ENCODE measurements at regions not wholly inside any gene's neighbourhood (a gene's known extent, or its start where the extent isn't known, plus 50 kb on each side); places are given as distances from the start of the nearest gene placed in this dataset.

GRCh38 chr15:29558261-29558660, 264.0 kb downstream of the TJP1 start:
- no peak overlapping the region for H3K27ac ChIP-seq (ENCODE audit: low read depth in 1 of 2, low read length in 1 of 2)
- H3K4me3 ChIP-seq = no peak overlapping the region
- H3K9me3 ChIP-seq (ENCODE audit: control insufficient read depth in 4 of 4, insufficient read depth in 3 of 4, low read length in 3 of 4) = peaks cover 0 to 6% (median 1%) of the 10 kb centered on the region in 4 donors
- 94 to 96% methylated on average over 9 of the region's 9 CpGs for WGBS, 2 donors
- DNase-seq = no peak
- H3K9ac ChIP-seq (ENCODE audit: insufficient read depth in 1 of 2, low read length in 2 of 2) = no peak overlapping the region
- peaks cover 0 to 3% (median 0%) of the 10 kb centered on the region in 5 donors for H3K4me1 ChIP-seq (ENCODE audit: control insufficient read depth in 5 of 5, insufficient read depth in 5 of 5, low read length in 5 of 5)
- H3K36me3 ChIP-seq (ENCODE audit: control insufficient read depth in 4 of 4, insufficient read depth in 4 of 4, low read length in 4 of 4) = no peaks in the 10 kb centered on the region
- TF ChIP-seq, protein P1, sequence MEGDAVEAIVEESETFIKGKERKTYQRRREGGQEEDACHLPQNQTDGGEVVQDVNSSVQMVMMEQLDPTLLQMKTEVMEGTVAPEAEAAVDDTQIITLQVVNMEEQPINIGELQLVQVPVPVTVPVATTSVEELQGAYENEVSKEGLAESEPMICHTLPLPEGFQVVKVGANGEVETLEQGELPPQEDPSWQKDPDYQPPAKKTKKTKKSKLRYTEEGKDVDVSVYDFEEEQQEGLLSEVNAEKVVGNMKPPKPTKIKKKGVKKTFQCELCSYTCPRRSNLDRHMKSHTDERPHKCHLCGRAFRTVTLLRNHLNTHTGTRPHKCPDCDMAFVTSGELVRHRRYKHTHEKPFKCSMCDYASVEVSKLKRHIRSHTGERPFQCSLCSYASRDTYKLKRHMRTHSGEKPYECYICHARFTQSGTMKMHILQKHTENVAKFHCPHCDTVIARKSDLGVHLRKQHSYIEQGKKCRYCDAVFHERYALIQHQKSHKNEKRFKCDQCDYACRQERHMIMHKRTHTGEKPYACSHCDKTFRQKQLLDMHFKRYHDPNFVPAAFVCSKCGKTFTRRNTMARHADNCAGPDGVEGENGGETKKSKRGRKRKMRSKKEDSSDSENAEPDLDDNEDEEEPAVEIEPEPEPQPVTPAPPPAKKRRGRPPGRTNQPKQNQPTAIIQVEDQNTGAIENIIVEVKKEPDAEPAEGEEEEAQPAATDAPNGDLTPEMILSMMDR (IDR thresholded peaks at IDR 0.05; ENCODE audit: control extremely low read depth, extremely low read depth) = no peak
- H3K27me3 ChIP-seq (ENCODE audit: control insufficient read depth in 3 of 3, insufficient read depth in 3 of 3, low read length in 2 of 3) = no peaks in the 10 kb centered on the region
- no peak for ATAC-seq (ENCODE audit: insufficient read depth, low FRiP score)

DNA sequence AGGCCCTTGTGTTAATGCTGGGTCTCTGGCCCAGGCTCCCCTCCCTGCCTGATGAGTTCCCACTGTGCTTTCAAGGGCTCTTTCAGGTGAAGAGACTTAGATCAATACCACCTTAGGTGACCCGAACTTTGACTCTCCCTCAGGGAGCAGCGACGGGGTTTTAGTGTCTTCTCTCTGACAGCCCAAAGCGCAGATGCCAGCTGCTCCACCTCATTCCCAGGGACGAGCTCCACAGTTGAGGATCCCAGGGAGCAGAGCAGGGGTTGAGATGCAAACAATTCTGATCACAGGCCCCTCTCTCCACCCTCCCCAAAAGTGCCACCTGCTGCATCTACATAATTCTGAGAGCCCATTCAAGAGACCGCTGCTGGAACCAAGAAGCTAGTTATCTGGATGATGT, 265.1 kb downstream of the TJP1 start:
- TF ChIP-seq, protein P1 (IDR thresholded peaks at IDR 0.05; ENCODE audit: control extremely low read depth, extremely low read depth) = no peak
- no peak overlapping the region for H3K9ac ChIP-seq (ENCODE audit: insufficient read depth in 1 of 2, low read length in 2 of 2)

GRCh38 chr15:29556380-29556779, 265.9 kb downstream of the TJP1 start:
- H3K4me3 ChIP-seq = no peak overlapping the region
- no peak overlapping the region for H3K27ac ChIP-seq (ENCODE audit: low read depth in 1 of 2, low read length in 1 of 2)
- DNase-seq (peak in 2 of 3 donors; percentile 42 to 62), ATAC-seq (ENCODE audit: insufficient read depth, low FRiP score) (no peak)
- H3K27me3 ChIP-seq (ENCODE audit: control insufficient read depth in 3 of 3, insufficient read depth in 3 of 3, low read length in 2 of 3) = no peaks in the 10 kb centered on the region
- peaks cover 0 to 3% (median 0%) of the 10 kb centered on the region in 5 donors for H3K4me1 ChIP-seq (ENCODE audit: control insufficient read depth in 5 of 5, insufficient read depth in 5 of 5, low read length in 5 of 5)
- TF ChIP-seq, protein P1 (IDR thresholded peaks at IDR 0.05; ENCODE audit: control extremely low read depth, extremely low read depth) = no peak
- H3K36me3 ChIP-seq (ENCODE audit: control insufficient read depth in 4 of 4, insufficient read depth in 4 of 4, low read length in 4 of 4) = no peaks in the 10 kb centered on the region
- H3K9me3 ChIP-seq (ENCODE audit: control insufficient read depth in 4 of 4, insufficient read depth in 3 of 4, low read length in 3 of 4) = peaks cover 0 to 6% (median 1%) of the 10 kb centered on the region in 4 donors
- H3K9ac ChIP-seq (ENCODE audit: insufficient read depth in 1 of 2, low read length in 2 of 2) = no peak overlapping the region
- 83 to 86% methylated on average over 4 of the region's 4 CpGs for WGBS, 2 donors

More for the DNA sequence above, 265.1 kb downstream of the TJP1 start:
- H3K27me3 ChIP-seq (ENCODE audit: control insufficient read depth in 3 of 3, insufficient read depth in 3 of 3, low read length in 2 of 3) = no peaks in the 10 kb centered on the region
- no peak for ATAC-seq (ENCODE audit: insufficient read depth, low FRiP score)
- WGBS, 2 donors = 85 to 89% methylated on average over 6 of the region's 6 CpGs
- peaks cover 0 to 6% (median 1%) of the 10 kb centered on the region in 4 donors for H3K9me3 ChIP-seq (ENCODE audit: control insufficient read depth in 4 of 4, insufficient read depth in 3 of 4, low read length in 3 of 4)
- H3K4me1 ChIP-seq (ENCODE audit: control insufficient read depth in 5 of 5, insufficient read depth in 5 of 5, low read length in 5 of 5) = peaks cover 0 to 3% (median 0%) of the 10 kb centered on the region in 5 donors
- no peaks in the 10 kb centered on the region for H3K36me3 ChIP-seq (ENCODE audit: control insufficient read depth in 4 of 4, insufficient read depth in 4 of 4, low read length in 4 of 4)
- DNase-seq = no peak
- H3K27ac ChIP-seq (ENCODE audit: low read depth in 1 of 2, low read length in 1 of 2) = no peak overlapping the region
- no peak overlapping the region for H3K4me3 ChIP-seq

DNA sequence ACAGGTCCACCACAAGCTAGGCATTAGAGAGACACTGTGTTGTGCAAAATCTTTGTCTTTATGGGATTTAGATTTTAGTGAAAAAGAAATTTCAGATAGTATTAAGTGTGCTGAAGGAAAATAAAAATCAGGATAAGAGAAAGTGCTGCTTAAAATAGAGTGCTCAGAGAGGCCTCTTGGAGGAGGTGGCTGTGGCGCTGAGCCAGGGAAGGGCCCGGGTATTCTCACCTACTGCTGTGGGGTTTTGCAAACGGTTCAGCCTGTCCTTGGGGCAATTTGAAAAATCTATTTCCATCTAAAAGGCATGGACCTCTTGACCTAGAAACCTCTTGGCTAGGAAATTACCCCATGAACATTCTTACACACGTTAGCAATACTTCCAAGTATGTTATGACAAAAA, 267.7 kb downstream of the TJP1 start:
- H3K27ac ChIP-seq (ENCODE audit: low read depth in 1 of 2, low read length in 1 of 2) = no peak overlapping the region
- ATAC-seq (ENCODE audit: insufficient read depth, low FRiP score) (no peak), DNase-seq (no peak)
- H3K36me3 ChIP-seq (ENCODE audit: control insufficient read depth in 4 of 4, insufficient read depth in 4 of 4, low read length in 4 of 4) = no peaks in the 10 kb centered on the region
- H3K27me3 ChIP-seq (ENCODE audit: control insufficient read depth in 3 of 3, insufficient read depth in 3 of 3, low read length in 2 of 3) = no peaks in the 10 kb centered on the region
- TF ChIP-seq, protein P1 (IDR thresholded peaks at IDR 0.05; ENCODE audit: control extremely low read depth, extremely low read depth) = no peak
- peaks cover 0 to 5% (median 3%) of the 10 kb centered on the region in 5 donors for H3K4me1 ChIP-seq (ENCODE audit: control insufficient read depth in 5 of 5, insufficient read depth in 5 of 5, low read length in 5 of 5)
- H3K4me3 ChIP-seq = no peak overlapping the region
- H3K9ac ChIP-seq (ENCODE audit: insufficient read depth in 1 of 2, low read length in 2 of 2) = no peak overlapping the region
- peaks cover 0 to 6% (median 1%) of the 10 kb centered on the region in 4 donors for H3K9me3 ChIP-seq (ENCODE audit: control insufficient read depth in 4 of 4, insufficient read depth in 3 of 4, low read length in 3 of 4)
- WGBS, 2 donors = 41 to 62% methylated on average over 4 of the region's 4 CpGs

Data from lung (tissue), 11 donors.